ENCODE measurements at regions not wholly inside any gene's neighbourhood (a gene's known extent, or its start where the extent isn't known, plus 50 kb on each side); places are given as distances from the start of the nearest gene placed in this dataset.

- Histone ChIP-seq H3K4me3 (ENCODE audit: low read length) (no peak overlapping the region), H3K9me2 (replicated peaks; ENCODE audit: low read length) (0 out of 2 replicates have a peak, but pooled peaks cover 1% of the 10 kb centered on the region), H4K20me1 (ENCODE audit: low read length) (no peaks in the 10 kb centered on the region), H3K27me3 (ENCODE audit: low read length) (peaks cover 94% of the 10 kb centered on the region), H3K9me3 (ENCODE audit: low read length) (no peaks in the 10 kb centered on the region), H3K9ac (ENCODE audit: low read length) (no peak overlapping the region), H2AFZ (ENCODE audit: low read length) (no peak overlapping the region), H3K4me2 (ENCODE audit: low read length) (no peak overlapping the region), H3K36me3 (ENCODE audit: low read depth, low read length) (no peaks in the 10 kb centered on the region), H3K4me1 (ENCODE audit: insufficient read depth, low read length) (no peaks in the 10 kb centered on the region), H3K79me2 (ENCODE audit: low read length) (no peaks in the 10 kb centered on the region), H3F3A (ENCODE audit: low read length, unreplicated experiment) (no peaks in the 10 kb centered on the region), H3K27ac (ENCODE audit: low read length) (no peak overlapping the region)
- CTCF ChIA-PET = no interaction called here
- no peak for DNase-seq
- POLR2A ChIA-PET (ENCODE audit: unreplicated experiment) = no interaction called here
- intact Hi-C loops (cut with micrococcal nuclease) = no loop called here
- TF ChIP-seq CTCF (conservative IDR thresholded peaks at IDR 0.05; ENCODE audit: low read depth, low read length) (no peak), EZH2phosphoT487 (IDR thresholded peaks at IDR 0.05; ENCODE audit: borderline replicate concordance, low read length) (no peak), EZH2 (IDR thresholded peaks at IDR 0.05; ENCODE audit: low read length, unreplicated experiment) (no peak)
- ATAC-seq = no peak
- BruUV-seq (replicated peaks) = no TSS peak
These were observed 498.9 kb downstream of the NPHP4 start for GRCh38 chr1:5493275-5493674.

DNA sequence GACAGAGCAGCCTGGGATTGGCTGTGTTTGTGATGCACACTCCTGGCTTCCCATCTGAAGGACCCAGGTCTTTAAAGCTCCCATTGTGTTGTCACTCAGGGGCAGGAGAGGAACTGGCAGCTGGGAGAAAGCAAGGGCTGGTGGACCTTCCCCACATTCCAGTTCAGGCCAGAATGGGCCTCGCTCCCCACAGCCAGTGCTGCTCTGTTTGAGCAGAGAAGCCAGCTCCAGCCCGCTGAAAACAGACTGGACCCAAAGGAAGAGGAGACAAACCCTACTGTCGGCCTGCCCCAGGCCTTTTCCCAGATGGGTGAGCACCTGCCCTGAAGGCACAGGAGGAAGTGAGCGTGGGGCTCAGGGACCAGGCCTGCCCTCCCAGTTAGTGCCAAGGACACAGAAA is 499.4 kb downstream of the NPHP4 start:
- no peaks in the 10 kb centered on the region for H3K4me1 ChIP-seq (ENCODE audit: insufficient read depth, low read length)
- H3K36me3 ChIP-seq (ENCODE audit: low read depth, low read length) = no peaks in the 10 kb centered on the region
- TF ChIP-seq EZH2phosphoT487 (IDR thresholded peaks at IDR 0.05; ENCODE audit: borderline replicate concordance, low read length) (no peak), EZH2 (IDR thresholded peaks at IDR 0.05; ENCODE audit: low read length, unreplicated experiment) (no peak), CTCF (conservative IDR thresholded peaks at IDR 0.05; ENCODE audit: low read depth, low read length) (no peak)
- no peak overlapping the region for H3K4me2 ChIP-seq (ENCODE audit: low read length)
- H3K27ac ChIP-seq (ENCODE audit: low read length) = no peak overlapping the region
- ATAC-seq (no peak), DNase-seq (no peak)
- H3F3A ChIP-seq (ENCODE audit: low read length, unreplicated experiment) = no peaks in the 10 kb centered on the region
- H3K27me3 ChIP-seq (ENCODE audit: low read length) = peaks cover 93% of the 10 kb centered on the region
- no peaks in the 10 kb centered on the region for H3K9me3 ChIP-seq (ENCODE audit: low read length)
- BruUV-seq (replicated peaks) = no TSS peak
- H3K79me2 ChIP-seq (ENCODE audit: low read length) = no peaks in the 10 kb centered on the region
- H3K9ac ChIP-seq (ENCODE audit: low read length) = no peak overlapping the region
- H4K20me1 ChIP-seq (ENCODE audit: low read length) = no peaks in the 10 kb centered on the region
- intact Hi-C loops (cut with micrococcal nuclease) = no loop called here
- no peak overlapping the region for H2AFZ ChIP-seq (ENCODE audit: low read length)
- H3K4me3 ChIP-seq (ENCODE audit: low read length) = no peak overlapping the region
- ChIA-PET POLR2A (ENCODE audit: unreplicated experiment) (no interaction called here), CTCF (no interaction called here)
- 0 out of 2 replicates have a peak, but pooled peaks cover 4% of the 10 kb centered on the region for H3K9me2 ChIP-seq (replicated peaks; ENCODE audit: low read length)

- H3K4me1 ChIP-seq (ENCODE audit: insufficient read depth, low read length) = no peaks in the 10 kb centered on the region
- CTCF ChIA-PET = no interaction called here
- no TSS peak for BruUV-seq (replicated peaks)
- H3K36me3 ChIP-seq (ENCODE audit: low read depth, low read length) = no peaks in the 10 kb centered on the region
- no peak overlapping the region for H2AFZ ChIP-seq (ENCODE audit: low read length)
- no peak overlapping the region for H3K4me2 ChIP-seq (ENCODE audit: low read length)
- POLR2A ChIA-PET (ENCODE audit: unreplicated experiment) = no interaction called here
- H4K20me1 ChIP-seq (ENCODE audit: low read length) = no peaks in the 10 kb centered on the region
- no peak overlapping the region for H3K9ac ChIP-seq (ENCODE audit: low read length)
- H3K9me3 ChIP-seq (ENCODE audit: low read length) = no peaks in the 10 kb centered on the region
- no peak for TF ChIP-seq EZH2phosphoT487 (IDR thresholded peaks at IDR 0.05; ENCODE audit: borderline replicate concordance, low read length)
- H3F3A ChIP-seq (ENCODE audit: low read length, unreplicated experiment) = no peaks in the 10 kb centered on the region
- H3K9me2 ChIP-seq (replicated peaks; ENCODE audit: low read length) = 0 out of 2 replicates have a peak, but pooled peaks cover 4% of the 10 kb centered on the region
- H3K79me2 ChIP-seq (ENCODE audit: low read length) = no peaks in the 10 kb centered on the region
- H3K27me3 ChIP-seq (ENCODE audit: low read length) = peaks cover 87% of the 10 kb centered on the region
- H3K4me3 ChIP-seq (ENCODE audit: low read length) = no peak overlapping the region
- no peak overlapping the region for H3K27ac ChIP-seq (ENCODE audit: low read length)
- DNase-seq = no peak
- intact Hi-C loops (cut with micrococcal nuclease) = no loop called here
- no peak for ATAC-seq
These were observed 500.9 kb downstream of the NPHP4 start for GRCh38 chr1:5491207-5491904.
